GM12878 (cell line): ENCODE measurements at regions not wholly inside any gene's neighbourhood (a gene's known extent, or its start where the extent isn't known, plus 50 kb on each side); places are given as distances from the start of the nearest gene placed in this dataset.

ENCODE experiments used
- ATAC-seq: fragments of 200-7000 bp; cut with Tn5 transposase; 3 replicates; pipeline ENCODE4 v1.9.1; 2020; ENCODE audit warnings: mild to moderate bottlenecking, moderate library complexity
- BruUV-seq: library from RNA; stranded (reverse); fragments of 400-500 nt; replicated peaks from 2 replicates; lab custom pipeline; 2021; lab: Mats Ljungman, UMichigan
- CTCF ChIA-PET: fragments of 300-600 bp; sonication (Branson Sonifier 250); formaldehyde crosslinking; extraction: SDS; loops from one replicate; lab custom pipeline; 2021; ENCODE audit warnings: inconsistent platforms; lab: Yijun Ruan, JAX
- POLR2A ChIA-PET: fragments of 350-600 bp; formaldehyde crosslinking; extraction: SDS; loops from one replicate; lab custom pipeline; 2021; ENCODE audit warnings: inconsistent platforms; lab: Charles Lee
- RAD21 ChIA-PET: fragments of 300-600 bp; sonication (Branson Sonifier 250); formaldehyde crosslinking; loops from one replicate; lab custom pipeline; 2023; ENCODE audit warnings: antibody characterized with exemption; ENCODE audit not compliant: unreplicated experiment; lab: Charles Lee
- SMC1A ChIA-PET: fragments of 300-600 bp; sonication (Branson Sonifier 250); formaldehyde crosslinking; loops from one replicate; lab custom pipeline; 2023; ENCODE audit not compliant: unreplicated experiment, uncharacterized antibody; lab: Charles Lee
- DNase-seq: peaks from one replicate; pipeline ENCODE4 v3.0.0-alpha.2; 2011; ENCODE audit warnings: low read depth, low spot score
- FAIRE-seq: peaks from 3 replicates; lab custom pipeline; 2011; peaks lifted over from hg19 to GRCh38; lab: Jason Lieb, UNC
- H2AFZ ChIP-seq: 2 replicates; pipeline ENCODE4 v1.6.0; 2011; ENCODE audit warnings: low read depth, low read length, control low read depth; ENCODE audit not compliant: control insufficient read depth
- H3K27ac ChIP-seq: 2 replicates; pipeline ENCODE4 v1.5.1; 2011; ENCODE audit warnings: control low read depth; ENCODE audit not compliant: control insufficient read depth, insufficient read depth
- H3K27me3 ChIP-seq, 2 experiments: replicated peaks in 1 of 2; 2 replicates each; pipeline versions ENCODE4 v1.6.0 to v1.6.1; 2011; ENCODE audit warnings: low read length in 1 of 2; ENCODE audit not compliant: control insufficient read depth in 2 of 2, insufficient read depth in 2 of 2
- H3K36me3 ChIP-seq, 2 experiments: 2 replicates each; pipeline ENCODE4 v1.5.1; 2011; ENCODE audit warnings: low read length in 1 of 2; ENCODE audit not compliant: control insufficient read depth in 2 of 2, insufficient read depth in 2 of 2
- H3K4me1 ChIP-seq: 2 replicates; pipeline ENCODE4 v1.6.1; 2011; ENCODE audit warnings: mild to moderate bottlenecking, low read length, moderate library complexity, mixed read lengths; ENCODE audit not compliant: control insufficient read depth, insufficient read depth
- H3K4me2 ChIP-seq: 2 replicates; pipeline ENCODE4 v1.6.0; 2011; ENCODE audit warnings: control low read depth; ENCODE audit not compliant: control insufficient read depth, insufficient read depth
- H3K4me3 ChIP-seq: fragments of 200-600 bp; sonication (generic); 2 replicates; pipeline ENCODE4 v1.5.1; 2016
- H3K79me2 ChIP-seq: 2 replicates; pipeline ENCODE4 v1.6.0; 2011; ENCODE audit warnings: low read length; ENCODE audit not compliant: control insufficient read depth, insufficient read depth
- H3K9ac ChIP-seq: 2 replicates; pipeline ENCODE4 v1.8.0; 2011; ENCODE audit warnings: low read length, control low read depth, mixed read lengths; ENCODE audit not compliant: control insufficient read depth, insufficient read depth
- H3K9me3 ChIP-seq: replicated peaks from 3 replicates; pipeline ENCODE4 v1.5.1; 2011; ENCODE audit warnings: mild to moderate bottlenecking, low read length; ENCODE audit not compliant: control insufficient read depth, insufficient read depth
- H4K20me1 ChIP-seq: 2 replicates; pipeline ENCODE4 v1.6.0; 2011; ENCODE audit not compliant: control insufficient read depth, insufficient read depth
- FOS ChIP-seq: IDR thresholded peaks from 3 replicates; pipeline ENCODE4 v1.6.1; 2011; ENCODE audit warnings: borderline replicate concordance; ENCODE audit not compliant: insufficient read length; ENCODE audit errors: extremely low read depth
- HDGF ChIP-seq: fragments of 450-650 bp; IDR thresholded peaks from 2 replicates; pipeline ENCODE4 v1.6.1; 2016; ENCODE audit warnings: antibody characterized with exemption
- JUND ChIP-seq: IDR thresholded peaks from 2 replicates; pipeline ENCODE4 v1.6.1; 2012; ENCODE audit warnings: low read depth, mild to moderate bottlenecking, low read length, improper control_type of control experiment, moderate library complexity
- KLF5 ChIP-seq: fragments of 450-650 bp; IDR thresholded peaks from 2 replicates; pipeline ENCODE4 v1.6.1; 2014; ENCODE audit warnings: mild to moderate bottlenecking; ENCODE audit not compliant: partially characterized antibody
- MEF2B ChIP-seq: fragments of 450-650 bp; IDR thresholded peaks from 2 replicates; pipeline ENCODE4 v1.6.1; 2018; ENCODE audit warnings: mild to moderate bottlenecking, moderate library complexity; ENCODE audit not compliant: partially characterized antibody, poor library complexity, severe bottlenecking
- NFYA ChIP-seq: IDR thresholded peaks from 2 replicates; pipeline ENCODE4 v1.6.1; 2011; ENCODE audit warnings: low read depth, mild to moderate bottlenecking, low read length, improper control_type of control experiment, borderline replicate concordance
- PAX8 ChIP-seq: fragments of 450-650 bp; IDR thresholded peaks from 2 replicates; pipeline ENCODE4 v1.6.1; 2017; ENCODE audit warnings: mild to moderate bottlenecking, moderate library complexity
- REST ChIP-seq: IDR thresholded peaks from 2 replicates; pipeline ENCODE4 v1.6.1; 2012; ENCODE audit warnings: mild to moderate bottlenecking, low read depth, low read length
- RFX5 ChIP-seq: IDR thresholded peaks from 2 replicates; pipeline ENCODE4 v1.6.1; 2011; ENCODE audit warnings: low read depth, low read length, improper control_type of control experiment
- SIN3A ChIP-seq: IDR thresholded peaks from 2 replicates; pipeline ENCODE4 v1.6.1; 2012; ENCODE audit warnings: low read depth, low read length, improper control_type of control experiment
- SIX5 ChIP-seq: IDR thresholded peaks from 2 replicates; pipeline ENCODE4 v1.6.1; 2011; ENCODE audit warnings: mild to moderate bottlenecking, low read depth, low read length, moderate library complexity; ENCODE audit not compliant: severe bottlenecking
- SKIL ChIP-seq: fragments of 450-650 bp; IDR thresholded peaks from 2 replicates; pipeline ENCODE4 v1.6.1; 2017; ENCODE audit warnings: mild to moderate bottlenecking, low read depth, inconsistent platforms; ENCODE audit not compliant: poor library complexity, severe bottlenecking
- STAT1 ChIP-seq: fragments of 450-650 bp; conservative IDR thresholded peaks from 2 replicates; pipeline ENCODE4 v1.6.1; 2014; ENCODE audit warnings: antibody characterized with exemption, mild to moderate bottlenecking
- TCF12 ChIP-seq: IDR thresholded peaks from 2 replicates; pipeline ENCODE4 v1.6.1; 2011; ENCODE audit warnings: low read depth, mild to moderate bottlenecking, low read length
- ZBED1 ChIP-seq: IDR thresholded peaks from 2 replicates; pipeline ENCODE4 v1.6.1; 2016; ENCODE audit warnings: borderline replicate concordance
- WGBS: methylation state at CpG from one replicate; pipeline ENCODE4 v1.1.6; 2016; ENCODE audit warnings: low lambda C conversion rate; ENCODE audit not compliant: insufficient replicate concordance, insufficient coverage; ENCODE audit errors: missing lambda C conversion rate; 5-methylcytosine and 5-hydroxymethylcytosine counted together
- in situ Hi-C: fragments of 300-500 bp; cut with MboI; formaldehyde crosslinking; loops from 9 replicates; pipeline ENCODE4 v1.14.3; 2018; ENCODE audit warnings: mixed read lengths
- intact Hi-C: fragments of 100-400 bp; cut with micrococcal nuclease; formaldehyde crosslinking; loops from one replicate; pipeline ENCODE4 v1.14.2; 2022; ENCODE audit not compliant: unreplicated experiment

DNA sequence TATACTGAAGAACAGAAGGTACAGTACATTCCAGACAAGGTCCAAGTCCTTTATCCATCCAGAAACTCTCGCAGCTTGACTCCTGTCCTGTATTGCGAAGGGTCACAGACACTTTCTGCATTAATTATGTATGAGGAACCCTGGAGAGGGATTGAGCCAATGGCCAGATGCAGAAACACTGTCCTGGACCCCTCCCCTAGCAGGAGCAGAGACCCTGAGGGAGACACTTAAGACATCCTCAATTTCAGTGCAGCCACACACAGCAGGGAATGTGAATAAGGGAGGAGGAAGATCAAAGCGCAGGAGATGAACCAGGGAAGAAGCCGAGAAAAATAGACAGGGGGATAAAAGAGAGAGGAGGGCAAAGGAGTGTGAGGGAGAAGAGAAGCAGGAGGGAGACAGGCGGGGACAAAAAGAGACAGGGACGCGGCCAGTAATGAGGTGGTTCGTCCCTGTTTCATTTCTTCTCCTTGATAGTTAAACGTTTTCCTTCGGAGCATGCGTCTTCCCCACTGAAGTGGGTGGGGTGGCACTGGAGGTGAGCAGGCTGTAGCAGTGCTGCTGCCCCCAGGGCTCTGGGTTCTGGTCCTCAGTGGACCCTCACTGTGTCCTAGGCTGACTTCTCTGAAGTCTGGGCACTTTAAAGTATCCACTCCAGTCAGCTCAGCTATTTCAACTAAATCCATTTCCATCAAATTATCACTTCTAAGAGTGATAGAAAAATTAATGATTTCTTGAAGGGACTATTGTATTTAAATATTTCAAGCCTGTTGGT is 356.4 kb upstream of the NOCT start:
- ChIA-PET POLR2A (no interaction called here), CTCF (interaction anchor here (0.8 to 1.0 kb wide), 2 partner anchors 21 kb away, joined by 3 read pairs; no protein-coding TSS in a partner anchor), SMC1A (interaction anchor here (1.1 to 1.5 kb wide), 3 partner anchors 10 to 20 kb away, joined by 4 to 5 read pairs (median 4); no protein-coding TSS in a partner anchor), RAD21 (no interaction called here)
- no peak overlapping the region for H3K27ac ChIP-seq
- ATAC-seq (no peak), DNase-seq (no peak), FAIRE-seq (no peak)
- H3K9me3 ChIP-seq: no peaks in the 10 kb centered on the region
- in situ Hi-C loops (no loop called here), intact Hi-C loops (no loop called here)
- H3K27me3 ChIP-seq: peaks cover 0 to 2% of the 10 kb centered on the region in 2 experiments; a peak in 1 of 4 replicates
- H3K36me3 ChIP-seq: no peaks in the 10 kb centered on the region
- no TSS peak for BruUV-seq
- no peaks in the 10 kb centered on the region for H3K4me1 ChIP-seq
- WGBS: 58% methylated on average over 11 of the region's 11 CpGs
- TF ChIP-seq PAX8 (no peak), SKIL (no peak), SIX5 (no peak), TCF12 (no peak), SIN3A (no peak), REST (no peak), RFX5 (no peak), STAT1 (no peak), KLF5 (no peak), HDGF (no peak), ZBED1 (no peak), NFYA (no peak), FOS (no peak), MEF2B (no peak), JUND (no peak)
- H3K4me2 ChIP-seq: no peak overlapping the region
- no peak overlapping the region for H3K4me3 ChIP-seq
- H3K79me2 ChIP-seq: no peaks in the 10 kb centered on the region
- H3K9ac ChIP-seq: no peak overlapping the region
- no peak overlapping the region for H2AFZ ChIP-seq
- no peaks in the 10 kb centered on the region for H4K20me1 ChIP-seq
